Stimulated activated CD4-positive, alpha-beta T cell treated with anti-CD3 and anti-CD28 coated beads, TNF-alpha, amount 100 ng/mL, for 48 hours (primary cell): ENCODE measurements at regions not wholly inside any gene's neighbourhood (a gene's known extent, or its start where the extent isn't known, plus 50 kb on each side); places are given as distances from the start of the nearest gene placed in this dataset.
"Not testable (repeated sequence)": the region's sequence is repeated elsewhere in the genome, so short reads cannot be mapped to it uniquely, and the experiment has no call there.

Source experiments
- DNase-seq, 3 donors: peaks; one replicate each; pipeline ENCODE4 v3.0.0-alpha.2; 2020; ENCODE audit warnings: low read depth in 3 of 3

DNA sequence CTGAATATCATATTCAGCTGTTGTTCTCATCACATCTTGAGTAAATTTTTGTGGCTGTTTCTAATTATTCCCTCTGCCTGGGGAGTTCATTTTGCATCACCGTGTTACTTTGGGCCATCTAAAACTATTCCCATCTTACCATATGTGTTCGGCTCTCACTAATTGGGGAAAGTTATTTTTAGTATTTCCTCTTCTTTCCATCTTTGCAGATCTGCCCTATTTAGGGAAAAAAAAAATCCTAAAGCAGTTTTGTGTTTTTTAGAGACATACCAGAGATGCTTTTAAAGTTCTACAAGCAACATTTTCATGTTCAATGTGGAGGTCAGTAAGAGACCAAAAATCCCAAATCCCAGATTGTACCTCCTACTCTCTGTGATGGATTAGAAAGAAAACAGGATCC, 111.3 kb upstream of the NDUFV2 start:
- DNase-seq, result no peak

DNA sequence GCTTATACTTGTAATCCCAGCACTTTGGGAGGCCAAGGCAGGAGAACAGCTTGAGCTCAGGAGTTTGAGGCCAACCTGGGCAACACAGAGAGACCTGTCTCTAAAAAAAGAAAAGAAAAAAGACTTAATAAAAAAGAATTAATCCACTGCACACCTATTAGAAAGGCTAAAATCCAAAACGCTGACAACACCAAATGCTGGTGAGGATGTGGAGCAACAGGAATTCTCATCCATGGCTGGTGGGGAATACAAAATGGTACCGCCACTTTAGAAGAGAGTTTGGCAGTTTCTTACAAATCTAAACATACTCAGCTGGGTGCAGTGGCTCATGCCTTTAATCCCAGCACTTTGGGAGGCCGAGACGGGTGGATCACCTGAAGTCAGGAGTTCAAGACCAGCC, 110.0 kb upstream of the NDUFV2 start:
- not testable (repeated sequence) for DNase-seq

DNA sequence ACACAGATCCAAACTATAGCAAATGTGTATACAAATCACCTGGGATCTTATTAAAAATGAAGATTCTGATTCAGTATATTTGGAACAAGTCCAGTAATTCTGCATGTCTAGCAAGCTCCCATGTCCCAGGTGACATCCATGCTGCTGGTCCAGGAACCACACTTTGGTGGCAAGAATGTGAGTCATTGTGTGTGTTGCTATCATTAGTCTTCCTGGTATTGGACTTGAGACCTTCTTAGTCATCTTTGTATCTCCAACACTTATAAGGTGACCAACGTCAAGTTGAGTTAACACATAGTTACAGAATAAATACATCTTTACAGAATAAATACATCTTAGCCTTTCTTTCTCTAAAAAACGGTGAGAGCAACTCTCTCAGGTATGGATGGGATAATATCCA, 107.9 kb upstream of the NDUFV2 start:
- DNase-seq, result no peak

DNA sequence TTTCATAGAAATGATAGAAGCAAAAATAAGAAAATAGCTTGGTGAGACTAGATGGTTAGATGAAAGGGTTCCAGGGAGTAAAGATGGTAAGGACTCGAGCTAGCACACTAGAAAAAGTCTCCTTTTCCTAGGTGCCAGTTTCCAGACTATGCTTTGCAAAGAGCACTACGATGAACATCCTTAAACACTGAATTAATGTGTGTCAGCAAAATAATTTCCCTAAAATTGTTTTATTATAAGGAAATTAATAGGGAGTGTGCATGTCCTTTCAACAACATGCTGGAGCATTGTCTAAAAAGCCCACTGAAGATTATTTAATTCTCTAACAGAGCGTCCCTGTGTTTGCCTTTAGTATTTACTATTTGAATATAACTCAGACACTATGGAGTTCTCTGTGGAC, 107.4 kb upstream of the NDUFV2 start:
- DNase-seq, result no peak

DNA sequence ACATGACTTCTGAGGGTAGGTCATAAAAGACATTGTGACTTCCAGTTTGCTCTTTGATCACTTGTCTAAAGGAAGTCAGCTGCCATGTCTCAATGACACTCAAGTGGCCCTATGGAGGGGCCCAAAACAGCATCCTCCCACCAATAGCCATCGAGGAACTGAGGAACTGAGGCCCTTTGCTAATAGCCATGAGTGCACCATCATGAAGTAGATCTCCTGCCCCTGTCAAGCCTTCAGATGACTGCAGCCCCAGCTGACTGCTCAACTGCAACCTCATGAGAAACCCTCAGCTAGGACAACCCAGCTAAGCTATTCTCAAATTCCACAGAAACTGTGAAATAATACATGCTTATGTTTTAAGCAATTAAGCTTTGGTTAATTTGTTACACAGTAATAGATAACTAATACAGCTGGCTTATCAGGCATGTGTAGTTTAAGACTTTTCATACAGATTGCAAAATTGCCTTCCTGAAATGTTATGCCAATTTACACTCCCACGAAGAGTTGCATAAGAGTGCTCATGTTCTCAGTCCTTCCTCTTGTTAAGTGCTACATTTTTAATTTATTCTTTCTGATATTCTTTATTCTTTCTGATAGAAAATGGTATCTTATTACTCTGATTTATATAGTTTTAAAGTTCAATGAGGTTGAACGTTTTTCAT, 105.6 kb upstream of the NDUFV2 start:
- no peak for DNase-seq

DNA sequence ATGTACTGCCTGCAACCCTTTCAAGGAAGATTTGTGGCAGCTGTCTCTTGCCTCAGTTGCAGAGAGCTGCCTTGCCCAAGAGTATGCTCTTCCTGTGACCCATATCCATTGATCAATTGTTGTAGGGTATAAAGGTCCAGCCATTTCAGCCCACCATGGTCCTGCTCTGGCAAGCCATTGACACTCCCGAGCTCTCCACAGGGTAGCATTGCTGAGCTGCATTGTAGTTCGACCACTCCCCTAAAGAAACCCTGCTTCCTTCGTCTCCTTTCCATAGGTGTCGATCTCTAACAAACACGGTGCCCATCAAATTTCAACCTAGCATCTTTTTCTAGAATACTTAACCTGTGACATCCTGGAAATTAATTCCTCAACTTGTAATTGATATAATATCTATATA, 104.9 kb upstream of the NDUFV2 start:
- DNase-seq, result no peak

DNA sequence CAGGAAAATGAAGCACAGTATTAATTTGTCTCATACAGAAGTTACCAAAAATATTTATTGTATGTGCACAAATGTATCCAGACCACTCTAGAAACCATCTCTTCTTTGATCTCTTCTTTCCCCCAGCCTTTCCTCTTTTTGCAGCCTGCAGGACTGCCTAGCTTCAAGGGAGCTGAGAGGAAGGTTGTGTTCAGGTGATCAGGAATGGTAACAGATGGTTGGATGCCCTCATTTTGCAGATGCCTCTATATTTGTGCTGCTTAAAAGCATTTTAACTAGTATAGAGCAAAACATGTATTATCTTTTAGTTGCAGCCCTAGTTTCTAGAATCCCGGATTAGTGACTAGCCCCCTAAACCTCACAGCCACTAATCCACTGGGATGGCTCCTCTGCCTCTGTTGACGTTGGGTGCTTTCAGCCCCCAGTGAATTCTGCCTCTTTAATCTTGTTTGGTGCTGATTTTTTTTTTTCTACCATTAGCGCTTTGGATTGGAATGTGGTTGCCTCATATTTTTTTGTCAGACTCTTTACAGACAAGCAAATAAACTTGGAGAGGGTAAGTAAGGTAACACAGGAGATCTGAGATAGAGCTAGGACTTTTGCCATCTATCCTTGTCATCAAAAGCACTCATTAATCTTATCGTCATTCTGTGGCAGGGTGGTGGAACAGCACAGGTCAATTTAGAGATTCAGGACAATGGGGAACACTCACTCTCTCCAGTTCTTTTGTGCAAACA, 103.8 kb upstream of the NDUFV2 start:
- DNase-seq, result no peak

DNA sequence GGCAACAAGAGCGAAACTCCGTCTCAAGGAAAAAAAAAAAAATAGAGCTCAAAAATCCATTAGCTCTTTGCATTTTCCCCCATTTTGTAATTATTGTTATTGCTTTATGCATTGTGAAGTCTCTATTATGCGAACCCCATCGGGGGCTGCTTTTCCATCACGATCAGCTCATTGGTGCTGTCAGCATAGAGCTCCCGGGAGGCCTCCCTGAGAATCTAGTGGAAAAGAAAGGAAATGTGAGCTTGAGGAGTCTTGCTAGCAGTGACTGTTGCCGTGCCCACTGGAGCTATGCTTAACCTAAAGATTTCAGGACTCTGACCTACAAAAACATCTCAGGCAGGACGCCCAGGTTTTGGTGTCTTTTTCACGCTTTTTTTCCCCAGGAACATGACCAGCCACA, 102.6 kb upstream of the NDUFV2 start:
- no peak for DNase-seq

DNA sequence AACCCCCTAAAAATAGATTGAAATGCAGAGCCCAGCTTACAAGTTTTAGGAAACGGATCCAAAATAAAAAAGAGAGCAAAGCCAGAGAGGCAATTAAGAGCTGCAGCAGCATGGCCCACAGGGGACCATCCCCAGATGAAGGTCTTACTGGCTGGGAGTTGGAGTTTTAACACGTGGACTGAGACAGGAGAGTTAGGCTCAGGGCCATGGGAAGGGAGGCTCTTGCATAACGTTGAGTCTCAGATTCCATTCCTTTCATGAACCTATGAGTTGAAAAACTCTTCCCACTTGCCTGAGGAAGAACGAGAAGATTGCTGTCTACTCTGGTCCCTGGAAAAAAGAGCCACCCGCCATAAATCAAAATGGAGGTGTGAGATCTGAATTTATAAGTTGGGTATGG, 101.8 kb upstream of the NDUFV2 start:
- no peak for DNase-seq

DNA sequence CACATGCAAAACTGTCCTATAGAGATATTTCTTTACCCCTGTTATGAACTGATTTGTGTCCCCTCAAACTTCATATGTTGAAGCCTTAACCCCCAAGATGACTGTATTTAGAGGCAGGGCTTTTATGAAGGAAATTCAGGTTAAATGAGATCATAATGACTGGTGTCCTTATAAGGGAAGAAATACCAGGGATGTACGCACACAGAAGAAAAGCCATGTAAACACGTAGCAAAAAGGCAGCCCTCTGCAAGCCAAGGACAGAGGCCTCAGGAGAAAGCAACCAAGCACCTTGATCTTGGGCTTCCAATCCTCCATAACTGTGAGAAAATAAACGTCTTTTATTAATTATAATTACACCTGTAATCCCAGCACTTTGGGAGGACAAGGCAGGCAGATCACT, 101.3 kb upstream of the NDUFV2 start:
- no peak for DNase-seq

DNA sequence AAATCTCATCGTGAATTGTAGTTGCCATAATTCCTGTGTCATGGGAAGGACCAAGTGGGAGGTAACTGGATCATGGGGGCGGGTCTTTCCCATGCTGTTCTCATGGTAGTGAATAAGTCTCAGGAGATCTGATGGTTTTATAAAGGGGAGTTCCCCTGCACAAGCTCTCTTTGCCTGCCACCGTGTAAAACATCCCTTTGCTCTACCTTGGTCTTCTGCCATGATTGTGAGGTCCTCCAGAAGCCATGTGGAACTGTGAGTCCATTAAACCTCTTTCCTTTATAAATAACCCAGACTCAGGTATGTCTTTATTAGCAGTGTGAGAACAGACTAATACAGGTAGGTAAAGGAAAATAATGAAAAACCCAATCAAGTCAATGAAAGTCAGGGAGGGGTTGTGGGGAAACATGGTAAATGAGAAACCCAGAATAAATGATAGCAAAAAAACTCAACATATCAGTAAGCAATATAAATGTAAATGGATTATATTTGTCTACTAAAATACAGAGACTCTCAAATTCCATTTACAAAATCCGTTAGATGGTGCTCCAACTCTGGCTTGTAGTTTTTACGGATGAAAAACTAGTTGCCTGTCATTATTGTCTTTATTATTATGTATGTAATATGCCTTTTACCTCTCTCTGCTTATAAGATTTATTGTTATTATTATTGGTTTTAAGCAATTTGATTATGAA, 98.9 kb upstream of the NDUFV2 start:
- DNase-seq, result no peak

DNA sequence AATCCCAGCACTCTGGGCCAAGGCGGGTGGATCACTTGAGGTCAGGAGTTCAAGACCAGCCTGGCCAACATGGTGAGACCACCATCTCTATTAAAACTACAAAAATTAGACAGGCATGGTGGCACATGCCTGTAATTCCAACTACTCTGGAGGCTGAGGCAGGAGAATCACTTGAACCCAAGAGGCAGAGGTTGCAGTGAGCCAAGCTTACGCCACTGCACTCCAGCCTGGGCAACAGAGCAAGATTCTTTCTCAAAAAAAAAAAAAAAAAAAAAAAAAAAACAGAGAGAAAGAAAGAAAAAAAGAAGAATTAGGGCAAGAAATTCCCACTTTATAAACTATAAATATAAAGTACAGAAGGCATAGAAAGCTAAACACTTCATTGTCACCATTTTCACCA, 98.2 kb upstream of the NDUFV2 start:
- DNase-seq, result not testable (repeated sequence)

DNA sequence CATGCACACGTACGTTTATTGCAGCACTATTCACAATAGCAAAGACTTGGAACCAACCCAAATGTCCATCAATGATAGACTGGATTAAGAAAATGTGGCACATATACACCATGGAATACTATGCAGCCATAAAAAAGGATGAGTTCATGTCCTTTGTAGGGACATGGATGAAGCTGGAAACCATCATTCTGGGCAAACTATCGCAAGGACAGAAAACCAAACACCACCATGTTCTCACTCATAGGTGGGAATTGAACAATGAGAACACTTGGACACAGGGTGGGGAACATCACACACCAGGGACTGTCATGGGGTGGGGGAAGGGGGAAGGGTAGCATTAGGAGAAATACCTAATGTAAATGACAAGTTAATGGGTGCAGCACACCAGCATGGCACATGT, 94.8 kb upstream of the NDUFV2 start:
- DNase-seq, result not testable (repeated sequence)

DNA sequence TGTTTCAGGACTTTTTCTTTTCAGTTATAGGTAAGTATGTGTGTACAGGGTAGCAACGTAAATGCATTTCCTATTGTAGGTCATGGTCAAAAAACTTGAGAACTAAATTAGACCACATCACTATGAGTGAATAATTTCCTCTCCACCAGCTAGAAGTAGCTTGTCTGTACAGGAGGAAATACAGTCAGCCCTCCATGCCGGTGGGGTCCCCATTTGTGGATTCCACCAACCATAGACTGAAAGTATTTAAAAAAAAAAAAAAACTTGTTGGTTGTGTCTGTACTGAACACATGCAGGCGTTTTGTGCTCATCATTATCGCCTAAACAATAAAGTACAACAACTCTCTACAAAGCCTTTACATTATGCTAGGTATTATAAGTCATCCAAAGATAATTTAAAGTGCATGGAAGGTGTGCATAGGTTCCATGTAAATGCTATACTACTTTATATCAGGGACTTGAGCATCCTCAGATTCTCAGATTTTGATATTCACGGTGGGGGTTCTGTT, 94.2 kb upstream of the NDUFV2 start:
- no peak for DNase-seq

DNA sequence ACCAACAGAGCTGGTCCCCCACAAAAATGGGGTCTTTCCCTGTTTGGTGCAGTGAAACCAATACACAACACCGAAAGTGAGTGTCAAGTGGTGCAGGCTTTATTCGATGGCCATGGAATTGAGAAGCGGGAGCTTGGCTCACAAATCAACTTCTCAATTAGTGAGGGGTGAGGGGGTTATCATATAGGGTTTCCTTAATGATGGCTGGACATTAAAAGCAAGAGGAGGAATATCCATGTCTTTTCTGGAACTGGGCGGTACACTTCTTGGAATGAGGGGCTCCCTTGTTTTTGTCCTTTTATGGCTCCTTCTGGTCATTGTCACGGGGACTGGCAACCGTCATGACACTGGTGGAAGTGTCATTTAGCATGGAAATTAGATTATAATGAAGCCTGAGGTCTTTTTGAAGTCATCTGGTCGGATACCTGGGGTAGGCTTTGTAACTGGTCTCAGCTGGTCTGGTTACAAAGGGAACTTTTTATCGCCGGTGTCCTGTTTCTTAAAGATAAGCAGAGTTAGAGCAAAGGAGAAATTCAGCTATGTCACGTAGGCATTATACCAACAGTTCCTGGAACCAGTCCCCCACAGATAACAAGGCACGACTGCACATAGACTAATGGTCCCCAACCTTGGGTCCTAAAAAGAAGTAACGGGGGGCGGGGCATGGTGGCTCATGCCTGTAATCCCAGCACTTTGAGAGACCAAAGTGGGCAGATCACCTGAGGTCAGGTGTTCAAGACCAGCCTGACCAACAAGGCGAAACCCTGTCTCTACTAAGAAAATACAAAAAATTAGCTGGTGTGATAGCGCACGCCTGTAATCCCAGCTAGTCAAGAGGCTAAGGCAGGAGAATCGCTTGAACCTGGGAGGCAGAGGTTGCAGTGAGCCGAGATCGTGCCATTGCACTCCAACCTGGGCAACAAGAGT, 93.5 kb upstream of the NDUFV2 start:
- no peak for DNase-seq

DNA sequence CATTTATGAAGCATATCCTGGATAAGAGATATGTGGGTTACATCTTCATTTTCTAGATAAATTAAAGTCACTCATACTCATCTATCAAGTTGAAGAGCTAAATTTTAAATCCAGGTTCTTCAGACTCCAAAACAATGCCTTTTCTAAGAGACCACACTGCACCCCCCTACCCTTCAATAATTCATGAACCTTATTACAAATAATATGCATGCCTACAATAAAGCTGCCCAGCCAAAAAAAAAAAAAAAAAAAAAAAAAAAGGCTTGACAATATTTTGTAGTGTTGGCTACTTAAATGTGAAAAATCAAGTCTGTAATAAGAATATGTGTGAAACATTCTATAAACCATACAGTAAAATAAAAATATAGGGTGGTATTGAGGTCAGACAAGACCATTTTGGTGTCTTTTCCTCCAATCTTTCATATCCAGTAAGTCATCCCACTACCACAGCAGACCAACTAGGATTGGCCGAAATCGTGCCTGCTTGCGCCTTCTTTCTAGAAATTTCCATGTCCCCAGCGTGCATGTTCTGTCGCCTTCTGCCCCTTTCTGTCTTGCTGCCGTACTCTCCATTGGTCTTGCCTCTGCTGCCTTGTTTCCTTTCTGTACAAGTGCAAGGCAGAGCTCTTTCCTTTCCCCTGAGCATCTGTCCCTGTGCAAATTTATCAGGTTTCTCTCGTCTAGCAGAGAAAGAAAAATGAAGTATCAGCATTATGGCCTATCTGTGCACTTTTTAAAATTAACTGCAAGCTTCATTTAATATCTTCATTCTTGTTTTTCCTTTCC, 92.6 kb upstream of the NDUFV2 start:
- DNase-seq, result no peak

DNA sequence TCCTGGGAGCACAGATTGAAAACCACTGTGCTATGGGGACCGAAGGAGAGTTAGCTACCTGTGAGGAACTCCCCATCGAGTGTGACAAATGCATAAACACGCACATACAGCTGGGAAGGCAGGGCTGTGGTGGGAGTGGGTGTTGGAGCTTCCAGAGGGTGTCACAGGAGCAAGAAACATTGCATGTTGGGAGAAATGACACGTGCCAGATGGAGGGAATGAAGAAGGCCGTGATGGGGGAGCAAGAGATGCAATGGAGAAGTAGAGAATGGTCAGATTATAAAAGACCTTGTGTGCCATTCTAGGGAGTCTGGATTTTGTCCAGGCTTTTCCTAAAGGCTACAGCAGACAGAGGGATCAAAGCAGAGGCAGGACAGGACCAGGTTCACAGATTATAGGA, 91.1 kb upstream of the NDUFV2 start:
- no peak for DNase-seq

DNA sequence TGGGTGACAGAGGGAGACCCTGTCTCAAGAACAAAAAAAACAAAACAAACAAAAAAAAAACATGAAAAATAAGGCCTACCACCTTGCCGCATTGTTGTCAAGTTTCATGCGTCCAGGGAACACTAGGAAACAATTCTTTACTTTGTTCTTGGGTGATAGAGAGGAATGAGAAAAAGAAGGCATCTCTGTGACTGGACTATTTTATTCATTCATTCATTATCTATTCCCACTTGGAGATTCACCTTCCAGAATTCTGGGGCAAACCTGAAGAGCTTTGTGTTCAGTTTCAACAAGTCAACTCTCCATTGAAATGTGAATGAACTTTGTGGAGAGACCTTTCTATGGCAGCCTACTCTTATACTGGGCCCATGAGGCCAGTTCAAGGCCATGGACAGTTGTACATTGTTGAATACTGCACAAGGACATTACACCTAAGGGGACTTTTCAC, 88.5 kb upstream of the NDUFV2 start:
- DNase-seq, result no peak

DNA sequence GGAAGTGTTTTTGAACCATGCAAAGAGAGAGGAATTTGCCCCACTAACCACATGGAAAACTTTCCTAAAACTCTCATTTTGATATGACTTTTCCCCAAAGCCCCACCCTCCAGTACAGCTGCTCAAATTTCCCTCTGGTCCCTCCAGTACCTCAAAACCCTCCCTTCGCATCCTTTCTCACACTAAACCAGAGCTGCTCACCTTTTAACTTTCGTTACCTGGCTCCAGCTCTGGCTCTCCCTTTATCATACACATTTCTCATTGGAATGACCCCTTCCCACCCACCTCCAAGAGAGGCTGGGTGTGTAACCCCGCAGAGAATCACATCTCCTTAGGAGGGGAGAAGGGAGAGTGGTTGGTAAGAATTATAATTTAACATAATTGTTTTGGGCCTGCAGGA, 86.8 kb upstream of the NDUFV2 start:
- DNase-seq, result no peak

DNA sequence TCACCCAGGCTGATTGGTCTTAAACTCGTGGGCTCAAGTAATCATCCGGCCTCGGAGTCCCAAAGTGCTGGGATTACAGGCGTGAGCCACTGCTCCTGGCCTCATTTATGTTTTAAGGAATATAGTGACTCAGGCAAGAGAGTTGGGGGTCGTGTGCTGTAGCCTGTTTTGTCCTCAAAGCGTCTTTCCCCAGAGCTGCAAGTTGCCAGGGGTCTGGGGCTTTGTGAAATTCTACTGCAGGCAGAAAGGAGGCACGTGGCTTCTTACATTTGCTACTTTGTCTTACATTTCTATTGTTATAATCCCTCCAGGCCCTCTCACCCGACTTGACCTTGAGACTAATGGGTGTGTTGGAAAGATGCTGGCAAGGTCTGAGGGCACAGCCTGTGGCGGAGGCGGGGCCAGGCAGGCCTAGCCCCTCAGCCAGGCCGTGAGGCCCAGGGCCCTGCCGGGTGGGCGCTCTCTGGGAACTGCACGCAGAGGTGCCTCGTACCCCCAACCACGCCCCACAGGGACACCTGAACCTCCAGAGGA, 85.8 kb upstream of the NDUFV2 start:
- DNase-seq, result no peak
